HG03442 (cell line): ENCODE measurements at regions not wholly inside any gene's neighbourhood (a gene's known extent, or its start where the extent isn't known, plus 50 kb on each side); places are given as distances from the start of the nearest gene placed in this dataset.

ENCODE experiments used
- ATAC-seq: cut with Tn5 transposase; IDR thresholded peaks from one replicate; pipeline ENCODE4 v1.9.1; 2021; ENCODE audit warnings: mild to moderate bottlenecking, moderate library complexity; ENCODE audit not compliant: unreplicated experiment

- ATAC-seq: no peak
Measured at GRCh38 chr10:36073796-36074345, 431.8 kb upstream of the FZD8 start.

- no peak for ATAC-seq
Measured at GRCh38 chr10:36068542-36068941, 426.4 kb upstream of the FZD8 start.

GRCh38 chr10:36067748-36068147 is 425.7 kb upstream of the FZD8 start:
- no peak for ATAC-seq

- ATAC-seq: no peak
Measured at GRCh38 chr10:36066850-36067249, 424.8 kb upstream of the FZD8 start.

- ATAC-seq: no peak
Measured at GRCh38 chr10:36066102-36066501, 424.0 kb upstream of the FZD8 start.

- ATAC-seq: no peak
Measured at GRCh38 chr10:36063396-36063795, 421.3 kb upstream of the FZD8 start.

GRCh38 chr10:36057731-36058130 is 415.6 kb upstream of the FZD8 start:
- no peak for ATAC-seq

GRCh38 chr10:36057180-36057579 is 415.1 kb upstream of the FZD8 start:
- ATAC-seq: no peak

GRCh38 chr10:36053775-36054174 is 411.7 kb upstream of the FZD8 start:
- ATAC-seq: no peak

GRCh38 chr10:36053271-36053670 is 411.2 kb upstream of the FZD8 start:
- no peak for ATAC-seq

GRCh38 chr10:36051500-36051991 is 409.4 kb upstream of the FZD8 start:
- no peak for ATAC-seq

- no peak for ATAC-seq
Measured at GRCh38 chr10:36050763-36051499, 408.8 kb upstream of the FZD8 start.

GRCh38 chr10:36048780-36049179 is 406.7 kb upstream of the FZD8 start:
- no peak for ATAC-seq

- ATAC-seq: no peak
Measured at GRCh38 chr10:36048236-36048635, 406.1 kb upstream of the FZD8 start.

GRCh38 chr10:36042135-36042534 is 400.0 kb upstream of the FZD8 start:
- no peak for ATAC-seq

GRCh38 chr10:36038316-36038955 is 396.3 kb upstream of the FZD8 start:
- ATAC-seq: no peak

GRCh38 chr10:36036137-36036536 is 394.0 kb upstream of the FZD8 start:
- ATAC-seq: no peak

GRCh38 chr10:36033808-36034207 is 391.7 kb upstream of the FZD8 start:
- ATAC-seq: no peak

GRCh38 chr10:36030516-36030915 is 388.4 kb upstream of the FZD8 start:
- no peak for ATAC-seq

GRCh38 chr10:36026656-36027390 is 384.7 kb upstream of the FZD8 start:
- ATAC-seq: no peak

- no peak for ATAC-seq
Measured at GRCh38 chr10:36026081-36026480, 384.0 kb upstream of the FZD8 start.
